ENCODE measurements at regions not wholly inside any gene's neighbourhood (a gene's known extent, or its start where the extent isn't known, plus 50 kb on each side); places are given as distances from the start of the nearest gene placed in this dataset.
"Not testable (repeated sequence)": the region's sequence is repeated elsewhere in the genome, so short reads cannot be mapped to it uniquely, and the experiment has no call there.

- Histone ChIP-seq H3K4me1 (ENCODE audit: control insufficient read depth in 1 of 2, insufficient read depth in 2 of 2, low read length in 2 of 2) (no peaks in the 10 kb centered on the region), H3K36me3 (replicated peaks in 1 of 2; ENCODE audit: control insufficient read depth in 1 of 2, insufficient read depth in 2 of 2, low read length in 2 of 2) (no peaks in the 10 kb centered on the region), H3K27me3 (ENCODE audit: control insufficient read depth in 2 of 2, insufficient read depth in 2 of 2, low read length in 2 of 2) (no peaks in the 10 kb centered on the region), H3K4me3 (replicated peaks in 1 of 3; ENCODE audit: low read depth in 2 of 3, low read length in 3 of 3) (no peak overlapping the region), H3K9ac (ENCODE audit: insufficient read depth, low read length, poor library complexity, severe bottlenecking) (no peak overlapping the region), H3K27ac (ENCODE audit: low read depth in 1 of 2, low read length in 2 of 2) (no peak overlapping the region), H3K79me2 (ENCODE audit: insufficient read depth, low read length) (no peaks in the 10 kb centered on the region), H3K9me3 (replicated peaks in 1 of 2; ENCODE audit: control insufficient read depth in 1 of 2, insufficient read depth in 1 of 2, low read length in 2 of 2) (peaks cover 14 to 31% of the 10 kb centered on the region in 2 donors), H4K20me1 (ENCODE audit: insufficient read depth, low read length) (no peaks in the 10 kb centered on the region), H2AFZ (ENCODE audit: insufficient read depth, low read depth, low read length, poor library complexity, severe bottlenecking) (no peak overlapping the region), H3K4me2 (replicated peaks; ENCODE audit: extremely low read depth, low read length, poor library complexity, severe bottlenecking) (no peak overlapping the region)
- Mint-ChIP-seq H3K4me1 (no peaks in the 10 kb centered on the region), H3K9me3 (peaks cover 6 to 27% (median 15%) of the 10 kb centered on the region in 7 donors), H3K27me3 (ENCODE audit: low read depth in 3 of 3) (no peaks in the 10 kb centered on the region), H3K4me3 (no peak overlapping the region), H3K27ac (no peak overlapping the region), H3K36me3 (no peaks in the 10 kb centered on the region)
- intact Hi-C loops (cut with micrococcal nuclease) = no loop called here
- TF ChIP-seq CTCF (IDR thresholded peaks at IDR 0.05) = no peak
- DNase-seq = no peak
- 87% methylated on average over 3 of the region's 6 CpGs for WGBS (ENCODE audit: insufficient coverage)
Measured at GRCh38 chr11:38598418-38598817, 2000.4 kb upstream of the RAG2 start.

GRCh38 chr11:38595359-38596016 is 1997.5 kb upstream of the RAG2 start:
- H3K4me1 ChIP-seq (ENCODE audit: control insufficient read depth in 1 of 2, insufficient read depth in 2 of 2, low read length in 2 of 2); H3K27ac ChIP-seq (ENCODE audit: low read depth in 1 of 2, low read length in 2 of 2); H4K20me1 ChIP-seq (ENCODE audit: insufficient read depth, low read length); H3K4me3 ChIP-seq (replicated peaks in 1 of 3; ENCODE audit: low read depth in 2 of 3, low read length in 3 of 3); intact Hi-C loops (cut with micrococcal nuclease); H3K27me3 Mint-ChIP-seq (ENCODE audit: low read depth in 3 of 3); DNase-seq; H3K4me3 Mint-ChIP-seq; H3K36me3 Mint-ChIP-seq; H3K9ac ChIP-seq (ENCODE audit: insufficient read depth, low read length, poor library complexity, severe bottlenecking); H3K4me2 ChIP-seq (replicated peaks; ENCODE audit: extremely low read depth, low read length, poor library complexity, severe bottlenecking); H3K36me3 ChIP-seq (replicated peaks in 1 of 2; ENCODE audit: control insufficient read depth in 1 of 2, insufficient read depth in 2 of 2, low read length in 2 of 2); H3K27ac Mint-ChIP-seq; H3K79me2 ChIP-seq (ENCODE audit: insufficient read depth, low read length); H2AFZ ChIP-seq (ENCODE audit: insufficient read depth, low read depth, low read length, poor library complexity, severe bottlenecking); H3K27me3 ChIP-seq (ENCODE audit: control insufficient read depth in 2 of 2, insufficient read depth in 2 of 2, low read length in 2 of 2); H3K4me1 Mint-ChIP-seq; H3K9me3 Mint-ChIP-seq: not testable (repeated sequence)
- WGBS (ENCODE audit: insufficient coverage) = 91% methylated on average over 9 of the region's 13 CpGs
- peaks cover 0 to 15% of the 10 kb centered on the region in 2 donors for H3K9me3 ChIP-seq (replicated peaks in 1 of 2; ENCODE audit: control insufficient read depth in 1 of 2, insufficient read depth in 1 of 2, low read length in 2 of 2)
